Adrenal gland (tissue), 5 donors: ENCODE measurements at regions not wholly inside any gene's neighbourhood (a gene's known extent, or its start where the extent isn't known, plus 50 kb on each side); places are given as distances from the start of the nearest gene placed in this dataset.

Experiments used
- CTCF ChIP-seq, 6 experiments: fragments of 450-650 bp in 4 of 6; fragments of 200-600 bp in 2 of 6; sonication (generic) in 1 of 6; IDR thresholded peaks; 1 replicate in 5 of 6; 2 replicates in 1 of 6; pipeline versions ENCODE4 v1.5.1 to v1.8.0; 2016 to 2021; ENCODE audit warnings: antibody characterized with exemption in 6 of 6, mild to moderate bottlenecking in 2 of 6, moderate library complexity in 1 of 6
- POLR2A ChIP-seq, 2 donors: fragments of 450-650 bp; IDR thresholded peaks; one replicate each; pipeline ENCODE4 v1.6.1; 2017; ENCODE audit warnings: antibody characterized with exemption in 2 of 2, mild to moderate bottlenecking in 2 of 2, moderate library complexity in 1 of 2
- donor health status: DM: no; HTN: no; CAD: no.

- TF ChIP-seq CTCF (IDR thresholded peaks at IDR 0.05), result no peak
- no peak for TF ChIP-seq POLR2A (IDR thresholded peaks at IDR 0.05)
Measured at GRCh38 chr10:3009341-3009740, 58.0 kb upstream of the PFKP start.
